ENCODE measurements at regions not wholly inside any gene's neighbourhood (a gene's known extent, or its start where the extent isn't known, plus 50 kb on each side); places are given as distances from the start of the nearest gene placed in this dataset.

GRCh38 chr13:73222627-73223305 is 164.0 kb downstream of the KLF5 start:
- DNase-seq (ENCODE audit: low read depth in 2 of 2), result no peak

GRCh38 chr13:73220966-73221720 is 162.3 kb downstream of the KLF5 start:
- no peak for DNase-seq (ENCODE audit: low read depth in 2 of 2)

DNA sequence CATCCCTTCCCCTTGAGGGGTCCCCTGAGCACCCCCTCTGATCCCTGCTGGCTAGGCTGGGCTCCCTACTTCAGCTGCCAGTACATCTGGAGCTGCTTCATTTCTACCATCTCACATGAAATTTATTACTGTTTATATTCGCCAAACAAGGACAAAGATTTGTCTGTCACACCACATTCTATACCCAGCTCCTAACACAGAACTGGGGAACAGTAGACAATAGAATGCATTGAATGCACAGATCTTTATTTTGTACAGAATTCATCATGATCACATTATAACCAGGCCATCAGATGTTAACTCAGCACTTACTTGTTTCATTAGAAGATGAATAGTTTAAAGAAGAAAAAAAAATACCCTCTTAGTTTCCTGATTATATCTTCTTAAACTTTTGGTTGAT is 159.4 kb downstream of the KLF5 start:
- DNase-seq (ENCODE audit: low read depth in 2 of 2), result no peak

GRCh38 chr13:73216381-73216831 is 157.6 kb downstream of the KLF5 start:
- no peak for DNase-seq (ENCODE audit: low read depth in 2 of 2)

DNA sequence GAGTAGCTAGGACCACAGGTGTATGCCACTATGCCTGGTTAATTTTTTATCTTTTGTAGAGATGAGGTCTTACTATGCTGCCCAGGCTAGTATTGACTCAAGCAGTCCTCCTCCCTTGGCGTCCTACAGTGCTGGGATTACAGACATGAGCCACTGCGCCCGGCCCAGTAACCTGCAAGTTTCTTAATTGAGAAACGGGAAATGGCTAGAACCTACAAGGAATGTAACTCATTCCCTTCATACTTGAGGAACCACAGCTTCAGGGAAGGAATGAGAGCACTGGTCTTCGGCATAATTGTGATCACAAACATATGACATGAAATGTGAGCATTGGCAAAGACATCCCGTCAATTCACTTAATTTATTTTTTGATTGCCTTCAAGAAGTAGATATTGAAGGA is 157.0 kb downstream of the KLF5 start:
- no peak for DNase-seq (ENCODE audit: low read depth in 2 of 2)

DNA sequence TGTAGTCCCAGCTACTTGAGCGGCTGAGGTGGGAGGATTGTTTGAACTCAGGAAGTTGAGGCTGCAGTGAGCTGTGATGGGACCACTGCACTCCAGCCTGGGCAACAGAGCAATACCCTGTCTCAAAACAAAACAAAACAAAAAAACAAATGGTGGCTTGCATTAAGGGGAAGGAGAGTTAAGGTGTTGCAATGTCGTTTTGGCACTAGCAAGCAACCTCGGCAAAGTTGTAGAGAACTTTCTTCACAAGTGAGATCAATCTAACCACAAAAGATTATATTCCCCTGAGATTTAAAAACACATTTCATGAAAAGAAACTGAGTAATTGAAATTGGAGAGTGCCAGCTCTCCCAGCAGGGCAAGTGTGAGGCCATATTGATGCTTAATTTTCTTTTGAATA is 153.7 kb downstream of the KLF5 start:
- DNase-seq (ENCODE audit: low read depth in 2 of 2), result no peak

GRCh38 chr13:73210218-73210883 is 151.5 kb downstream of the KLF5 start:
- no peak for DNase-seq (ENCODE audit: low read depth in 2 of 2)

GRCh38 chr13:73204952-73205351 is 146.1 kb downstream of the KLF5 start:
- DNase-seq (ENCODE audit: low read depth in 2 of 2), result no peak

- no peak for DNase-seq (ENCODE audit: low read depth in 2 of 2)
These were observed 142.8 kb downstream of the KLF5 start for GRCh38 chr13:73201626-73202025.

DNA sequence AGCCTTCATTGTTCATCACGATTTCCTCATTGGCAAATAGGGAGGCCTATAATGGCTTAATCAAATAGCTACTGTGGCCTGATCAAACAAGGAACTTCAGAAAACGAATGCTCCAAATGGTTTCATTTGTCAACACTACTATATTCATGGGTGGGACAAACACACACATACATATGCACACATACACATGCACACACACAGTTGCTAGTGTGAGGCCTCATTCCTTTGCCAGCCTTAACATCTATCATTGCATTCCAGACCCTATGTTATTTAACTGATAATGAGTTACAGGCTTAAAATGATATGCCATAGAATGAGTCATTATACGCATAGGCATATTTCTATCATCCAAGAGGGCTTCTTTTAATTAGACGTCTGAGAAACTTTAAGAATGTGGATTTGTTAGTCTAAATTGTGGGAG is 140.2 kb downstream of the KLF5 start:
- DNase-seq (ENCODE audit: low read depth in 2 of 2), result no peak

GRCh38 chr13:73195091-73195490 is 136.3 kb downstream of the KLF5 start:
- DNase-seq (ENCODE audit: low read depth in 2 of 2), result no peak

DNA sequence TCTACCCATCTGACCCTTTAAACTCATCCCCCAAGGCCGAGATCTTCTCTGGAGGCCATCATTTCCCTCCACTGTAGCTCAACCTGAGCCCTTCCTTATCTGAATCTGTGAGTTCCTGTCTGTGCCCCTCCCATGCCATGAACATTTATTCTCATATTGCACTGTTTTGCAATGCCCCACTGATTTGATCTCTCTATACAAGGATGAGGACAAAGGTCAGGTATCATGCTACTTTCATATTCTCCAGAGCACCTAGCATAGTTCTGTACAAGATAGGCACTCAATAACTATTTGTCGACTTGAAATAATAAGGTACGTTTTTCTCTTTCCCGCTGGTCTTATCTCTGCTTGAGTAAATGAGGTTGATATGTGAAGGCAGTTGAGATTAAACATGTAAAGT is 135.5 kb downstream of the KLF5 start:
- no peak for DNase-seq (ENCODE audit: low read depth in 2 of 2)

DNA sequence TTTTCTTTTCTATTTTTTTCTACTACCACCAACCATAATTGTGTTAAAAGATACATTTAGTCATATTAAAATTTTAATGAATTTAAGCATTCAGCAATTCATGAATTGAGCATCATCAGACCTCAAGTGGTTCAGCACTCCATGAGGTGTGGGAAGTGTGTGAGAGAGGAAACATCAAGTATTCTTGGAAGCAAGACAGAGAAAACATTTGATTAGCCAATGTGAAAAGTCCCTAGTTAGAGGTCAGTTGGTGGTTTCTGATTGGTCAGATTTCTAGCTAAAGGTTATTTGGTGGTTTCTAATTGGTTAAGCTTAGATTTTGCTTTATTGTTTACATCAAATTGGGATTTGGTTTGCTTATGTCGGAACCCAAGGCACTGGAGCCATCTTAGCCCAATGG is 134.7 kb downstream of the KLF5 start:
- no peak for DNase-seq (ENCODE audit: low read depth in 2 of 2)

DNA sequence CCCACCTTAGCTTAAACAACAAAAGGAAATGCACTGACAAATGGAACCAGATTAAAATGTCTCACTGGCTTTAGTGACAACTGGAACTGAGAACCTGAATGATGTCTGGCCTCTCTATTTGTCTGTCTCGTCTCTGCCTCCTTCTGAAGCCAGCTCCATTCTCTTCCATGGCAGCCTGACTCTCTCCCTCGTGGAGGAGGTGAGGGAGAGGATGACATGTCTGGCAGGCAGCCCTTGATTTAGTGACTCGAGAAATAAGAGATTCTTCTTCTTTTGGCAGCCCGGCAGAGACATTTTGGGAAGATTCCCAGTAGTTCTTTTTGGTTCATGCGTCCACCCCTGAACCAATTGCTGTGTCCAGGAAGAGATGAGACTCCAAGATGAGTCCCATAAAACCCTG is 131.7 kb downstream of the KLF5 start:
- DNase-seq (ENCODE audit: low read depth in 2 of 2), result no peak

DNA sequence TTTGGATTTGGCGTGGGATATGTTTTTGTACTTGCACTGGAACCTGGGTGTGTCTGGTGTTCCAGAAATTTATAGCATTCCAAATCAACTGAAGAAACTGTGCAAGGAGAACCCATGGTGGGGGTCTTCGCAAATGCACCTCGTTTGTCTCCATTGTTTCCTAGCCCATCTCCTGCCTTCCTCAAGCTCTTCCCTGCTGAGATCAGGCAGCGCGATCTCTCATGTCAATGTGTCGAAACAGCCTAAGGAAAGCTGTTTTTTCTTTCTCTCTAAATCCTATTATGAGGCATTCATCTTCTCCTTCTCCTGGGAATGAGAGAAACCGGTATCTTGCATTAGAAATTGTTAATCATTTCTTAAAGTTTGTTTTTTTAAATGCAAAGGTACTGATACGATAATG is 131.0 kb downstream of the KLF5 start:
- no peak for DNase-seq (ENCODE audit: low read depth in 2 of 2)

GRCh38 chr13:73189362-73189761 is 130.6 kb downstream of the KLF5 start:
- no peak for DNase-seq (ENCODE audit: low read depth in 2 of 2)

GRCh38 chr13:73187106-73187505 is 128.3 kb downstream of the KLF5 start:
- DNase-seq (ENCODE audit: low read depth in 2 of 2), result no peak

DNA sequence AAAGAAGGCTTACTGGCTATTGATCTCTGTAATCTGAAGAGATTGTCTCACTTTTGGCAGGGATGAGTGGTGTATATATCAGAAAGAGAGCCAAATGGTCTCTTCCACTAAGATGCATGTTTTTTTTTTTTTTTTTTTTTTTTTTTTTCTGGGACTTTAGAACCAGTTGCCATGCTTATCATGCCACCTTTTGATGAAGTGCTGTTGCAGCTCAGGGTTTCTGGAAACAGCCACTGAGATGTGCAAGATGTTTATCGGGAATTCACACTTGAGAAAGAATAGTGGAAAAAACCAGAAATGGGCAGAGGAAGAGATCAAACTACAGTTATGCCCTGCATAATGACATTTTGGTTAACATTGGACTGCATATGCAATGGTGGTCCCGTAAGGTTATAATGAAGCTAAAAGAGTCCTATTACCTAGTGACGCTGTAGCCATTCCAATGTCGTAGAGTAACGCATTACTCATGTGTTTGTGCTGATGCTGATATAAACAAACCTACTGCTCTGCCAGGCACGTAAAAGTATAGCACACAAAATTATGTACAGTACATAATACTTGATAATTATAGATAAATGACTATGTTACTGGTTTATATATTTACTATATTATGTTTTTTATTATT is 121.0 kb downstream of the KLF5 start:
- no peak for DNase-seq (ENCODE audit: low read depth in 2 of 2)

- no peak for DNase-seq (ENCODE audit: low read depth in 2 of 2)
These were observed 119.2 kb downstream of the KLF5 start for GRCh38 chr13:73177916-73178565.

DNA sequence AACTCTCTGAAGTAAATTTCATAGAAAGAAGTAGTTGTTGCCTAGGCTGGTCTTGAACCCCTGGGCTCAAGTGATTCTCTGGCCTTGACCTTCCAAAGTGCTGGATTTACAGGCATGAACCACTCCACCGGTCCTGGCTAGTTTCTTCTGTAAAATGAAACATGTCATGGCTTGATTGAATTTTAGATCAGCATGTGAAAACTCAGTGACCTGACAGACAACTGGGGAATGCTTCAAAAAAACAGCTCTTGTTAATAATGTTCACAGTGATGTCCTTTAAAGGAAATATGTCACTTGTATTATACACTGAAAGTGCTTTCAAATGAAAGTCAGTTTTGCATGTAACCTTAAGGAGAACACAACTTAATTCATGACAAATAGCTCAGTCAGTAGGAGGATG is 118.2 kb downstream of the KLF5 start:
- no peak for DNase-seq (ENCODE audit: low read depth in 2 of 2)

DNA sequence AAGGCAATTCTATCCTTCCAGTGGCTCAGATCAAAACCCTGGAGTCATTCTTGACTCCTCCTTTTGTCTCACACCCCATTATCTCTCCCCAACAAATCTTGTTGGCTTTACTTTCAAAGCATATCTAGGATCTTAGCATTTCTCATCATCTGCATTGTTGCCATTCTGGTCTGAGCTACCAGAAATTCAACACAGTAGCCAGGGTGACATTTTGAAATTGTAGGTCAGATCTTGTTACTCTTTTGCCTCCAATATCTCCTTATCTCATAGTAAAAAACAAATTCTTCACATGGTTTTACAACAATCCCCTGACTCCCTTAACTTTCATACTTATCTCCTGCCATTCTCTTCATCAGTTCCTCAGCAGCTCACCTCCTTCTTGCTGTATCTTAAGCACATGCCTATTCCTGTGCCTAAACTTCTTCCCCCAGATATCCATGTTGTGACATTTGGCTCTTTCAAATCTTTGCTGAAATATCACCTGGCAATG is 115.8 kb downstream of the KLF5 start:
- DNase-seq (ENCODE audit: low read depth in 2 of 2), result no peak

All from stimulated activated CD4-positive, alpha-beta T cell treated with anti-CD3 and anti-CD28 coated beads, Interleukin-15, amount 100 ng/mL, for 48 hours (primary cell).